Neutrophil (primary cell): ENCODE measurements at regions not wholly inside any gene's neighbourhood (a gene's known extent, or its start where the extent isn't known, plus 50 kb on each side); places are given as distances from the start of the nearest gene placed in this dataset.

ENCODE experiments used
- H3K27ac ChIP-seq: fragments of 200-600 bp; sonication (generic); 2 replicates; pipeline ENCODE4 v1.5.1; 2016; ENCODE audit warnings: mild to moderate bottlenecking, moderate library complexity
- H3K27me3 ChIP-seq: fragments of 200-600 bp; sonication (generic); 2 replicates; pipeline ENCODE4 v1.6.0; 2016; ENCODE audit warnings: mild to moderate bottlenecking
- H3K36me3 ChIP-seq: fragments of 200-600 bp; sonication (generic); 2 replicates; pipeline ENCODE4 v1.5.1; 2017
- H3K4me1 ChIP-seq, 2 experiments: fragments of 200-600 bp in 1 of 2; sonication (generic) in 1 of 2; 1 replicate in 1 of 2; 2 replicates in 1 of 2; pipeline versions ENCODE4 v1.5.1 to v1.6.1; 2013 to 2016; ENCODE audit warnings: low read depth in 1 of 2, low read length in 1 of 2, mild to moderate bottlenecking in 1 of 2, moderate library complexity in 1 of 2; ENCODE audit not compliant: control insufficient read depth in 1 of 2, insufficient read depth in 1 of 2
- H3K4me3 ChIP-seq, 2 experiments: fragments of 200-600 bp in 1 of 2; sonication (generic) in 1 of 2; 1 replicate in 1 of 2; 2 replicates in 1 of 2; pipeline ENCODE4 v1.5.1; 2013 to 2016; ENCODE audit warnings: low read depth in 1 of 2, low read length in 1 of 2, mild to moderate bottlenecking in 1 of 2, moderate library complexity in 1 of 2
- H3K9me3 ChIP-seq: fragments of 200-600 bp; sonication (generic); 2 replicates; pipeline ENCODE4 v1.5.1; 2016
- CTCF ChIP-seq: fragments of 200-600 bp; sonication (generic); IDR thresholded peaks from 2 replicates; pipeline ENCODE4 v1.5.1; 2016; ENCODE audit warnings: antibody characterized with exemption

- no peak for TF ChIP-seq CTCF
- H3K9me3 ChIP-seq, result no peaks in the 10 kb centered on the region
- H3K4me1 ChIP-seq, result no peaks in the 10 kb centered on the region
- H3K36me3 ChIP-seq, result no peaks in the 10 kb centered on the region
- no peaks in the 10 kb centered on the region for H3K27me3 ChIP-seq
- H3K4me3 ChIP-seq, result no peak overlapping the region
- no peak overlapping the region for H3K27ac ChIP-seq
Observed at GRCh38 chrX:5031792-5032191, 1196.9 kb downstream of the NLGN4X start.

- Histone ChIP-seq H3K27ac (no peak overlapping the region), H3K4me1 (no peaks in the 10 kb centered on the region), H3K9me3 (no peaks in the 10 kb centered on the region), H3K4me3 (no peak overlapping the region), H3K27me3 (no peaks in the 10 kb centered on the region), H3K36me3 (no peaks in the 10 kb centered on the region)
- no peak for TF ChIP-seq CTCF
Observed at GRCh38 chrX:5015451-5015850, 1213.2 kb downstream of the NLGN4X start.

- TF ChIP-seq CTCF, result no peak
- no peak overlapping the region for H3K4me3 ChIP-seq
- no peak overlapping the region for H3K27ac ChIP-seq
- no peaks in the 10 kb centered on the region for H3K36me3 ChIP-seq
- H3K4me1 ChIP-seq, result no peaks in the 10 kb centered on the region
- no peaks in the 10 kb centered on the region for H3K27me3 ChIP-seq
- no peaks in the 10 kb centered on the region for H3K9me3 ChIP-seq
Observed at GRCh38 chrX:4994855-4995254, 1233.8 kb downstream of the NLGN4X start.

- Histone ChIP-seq H3K27me3 (no peaks in the 10 kb centered on the region), H3K9me3 (no peaks in the 10 kb centered on the region), H3K27ac (no peak overlapping the region), H3K36me3 (no peaks in the 10 kb centered on the region), H3K4me3 (no peak overlapping the region), H3K4me1 (no peaks in the 10 kb centered on the region)
- TF ChIP-seq CTCF, result no peak
Observed at GRCh38 chrX:4978613-4979012, 1250.1 kb downstream of the NLGN4X start.

- H3K9me3 ChIP-seq, result no peaks in the 10 kb centered on the region
- no peaks in the 10 kb centered on the region for H3K4me1 ChIP-seq
- no peaks in the 10 kb centered on the region for H3K27me3 ChIP-seq
- no peak overlapping the region for H3K4me3 ChIP-seq
- no peak for TF ChIP-seq CTCF
- H3K27ac ChIP-seq, result no peak overlapping the region
- H3K36me3 ChIP-seq, result no peaks in the 10 kb centered on the region
Observed at GRCh38 chrX:4971646-4972045, 1257.0 kb downstream of the NLGN4X start.

GRCh38 chrX:4964112-4964511 lies 1250.7 kb upstream of the PRKX start:
- Histone ChIP-seq H3K36me3 (no peaks in the 10 kb centered on the region), H3K4me1 (no peaks in the 10 kb centered on the region), H3K9me3 (no peaks in the 10 kb centered on the region), H3K27me3 (no peaks in the 10 kb centered on the region), H3K4me3 (no peak overlapping the region), H3K27ac (no peak overlapping the region)
- TF ChIP-seq CTCF, result no peak
